Hippocampal formation (tissue), 2 donors: ENCODE measurements at regions not wholly inside any gene's neighbourhood (a gene's known extent, or its start where the extent isn't known, plus 50 kb on each side); places are given as distances from the start of the nearest gene placed in this dataset.

ENCODE experiments used
- DNase-seq, 2 donors: peaks; one replicate each; lab custom pipeline; 2025; lab: John Stamatoyannopoulos, UW

DNA sequence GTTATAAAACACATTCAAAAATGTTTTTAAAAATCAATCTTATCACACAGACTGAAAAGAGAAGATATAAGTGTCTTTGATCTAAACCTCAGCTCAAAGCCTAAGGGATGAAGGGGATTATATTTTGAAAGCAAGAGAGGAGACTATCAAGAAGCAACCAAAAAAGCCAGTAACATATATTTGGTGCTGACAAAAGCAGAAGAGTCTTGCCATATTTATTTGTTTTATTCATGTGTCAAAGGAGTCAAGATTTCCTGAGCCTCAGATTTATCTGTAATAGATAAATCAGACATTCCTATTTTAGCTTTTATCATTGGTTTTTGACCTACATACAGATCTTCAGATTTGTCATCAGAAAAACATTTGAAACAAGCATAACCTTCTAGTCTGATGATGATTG lies 798.6 kb upstream of the PCDH9 start:
- no peak for DNase-seq

DNA sequence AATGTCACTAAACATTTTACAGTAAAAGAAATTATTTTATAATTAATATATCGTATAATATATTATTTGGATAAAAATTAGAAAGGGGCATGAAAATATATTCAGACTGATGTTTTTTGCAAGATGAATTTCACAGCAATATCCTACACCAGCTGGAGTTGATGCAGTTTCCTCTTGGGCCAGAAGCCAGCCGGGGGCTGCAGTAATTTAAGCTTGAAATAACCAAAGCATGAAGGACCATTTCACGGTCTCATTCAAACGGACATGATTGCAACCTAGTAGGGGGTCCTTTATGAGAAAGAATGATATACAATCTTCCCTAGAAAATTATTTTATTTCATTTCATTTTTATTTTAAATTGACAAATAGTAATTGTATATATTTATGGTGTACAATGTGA lies 797.2 kb upstream of the PCDH9 start:
- DNase-seq: no peak

DNA sequence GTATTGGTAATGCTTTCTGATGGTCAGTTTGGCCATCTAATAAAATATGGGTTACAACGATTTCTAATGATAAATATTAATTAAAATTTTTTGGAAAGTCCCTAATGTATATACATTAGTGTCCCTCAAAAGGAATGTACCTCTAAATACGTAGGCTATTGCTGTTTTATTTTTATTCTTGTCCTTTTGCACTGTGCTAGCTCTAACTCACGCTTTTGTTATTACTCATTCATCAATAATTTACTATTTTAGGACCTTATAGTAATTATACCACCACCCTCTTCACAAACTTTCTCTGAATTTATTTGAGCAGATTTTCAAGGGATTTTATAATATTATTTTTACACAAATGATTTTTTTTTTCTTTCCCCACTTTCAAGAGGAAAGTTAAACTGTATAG lies 795.9 kb upstream of the PCDH9 start:
- DNase-seq: no peak

DNA sequence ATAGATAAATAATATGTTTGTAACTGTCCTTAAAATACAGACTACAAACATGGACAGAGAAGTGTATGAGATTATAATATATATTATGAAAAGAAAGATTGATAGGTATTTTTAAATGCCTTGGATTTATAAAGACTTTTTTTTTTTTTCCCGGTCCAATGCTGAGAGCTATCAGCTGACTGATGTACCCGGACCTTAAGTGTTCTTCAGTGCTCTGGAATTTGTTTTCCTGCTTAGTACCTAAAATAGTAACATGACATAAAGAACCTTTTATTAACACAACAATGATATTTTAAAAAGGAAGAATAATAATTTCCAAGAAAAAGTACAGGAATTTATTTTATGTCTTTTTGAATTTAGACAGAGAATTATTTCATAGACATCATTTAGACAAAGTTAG lies 795.5 kb upstream of the PCDH9 start:
- DNase-seq: no peak

DNA sequence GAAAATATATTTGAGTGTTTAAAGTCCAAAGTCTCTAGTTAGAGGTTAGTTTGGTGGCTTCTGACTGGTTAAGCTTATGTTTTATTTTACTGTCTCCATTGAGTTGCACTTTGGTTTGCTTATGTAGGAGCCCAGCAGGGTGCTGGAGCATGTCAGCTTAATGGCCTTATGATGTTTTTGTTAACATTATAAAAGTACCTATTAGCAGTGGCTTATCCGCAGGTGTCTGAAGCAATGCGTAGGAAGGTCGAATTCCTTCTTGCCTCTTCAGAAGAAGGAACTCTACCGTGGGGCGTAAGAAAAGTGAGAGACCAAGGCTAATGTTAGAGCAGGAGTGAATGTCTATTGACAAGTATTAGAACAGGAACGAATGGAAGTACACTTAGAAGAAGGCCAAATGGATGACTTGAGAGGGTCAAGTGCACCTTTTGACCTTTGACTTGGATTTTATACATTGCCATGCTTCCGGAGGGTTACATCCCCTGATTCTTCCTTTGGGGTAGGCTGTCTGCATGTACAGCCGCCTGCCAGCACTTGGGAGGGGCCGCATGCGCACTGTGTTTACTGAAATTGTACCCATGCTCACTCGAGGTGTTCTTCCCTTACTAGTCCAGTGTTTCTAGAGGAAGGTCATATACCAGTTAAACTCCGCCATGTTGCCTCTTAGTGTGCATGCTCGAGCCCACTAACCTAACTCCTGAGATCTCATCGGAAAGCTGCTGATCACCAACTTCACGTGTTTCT lies 793.9 kb upstream of the PCDH9 start:
- DNase-seq: no peak

DNA sequence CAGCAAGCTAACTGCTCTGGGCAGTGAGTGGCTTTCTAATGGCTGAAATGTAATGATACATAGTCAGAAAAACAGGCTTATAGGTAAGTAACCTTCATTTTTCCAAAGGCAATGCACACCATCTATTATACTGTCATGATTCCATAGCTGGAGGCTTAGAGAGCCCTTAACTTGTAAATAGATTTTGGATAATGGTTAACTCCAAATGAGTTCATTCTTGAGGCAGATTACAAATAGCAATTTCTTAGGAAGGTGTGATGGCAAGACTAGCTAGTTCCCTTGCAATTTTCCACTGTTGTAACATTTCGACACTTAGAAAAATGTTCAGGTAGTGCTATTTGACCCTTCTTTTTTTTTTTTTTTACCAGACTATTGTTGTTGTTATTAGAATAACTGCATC lies 789.8 kb upstream of the PCDH9 start:
- DNase-seq: no peak

DNA sequence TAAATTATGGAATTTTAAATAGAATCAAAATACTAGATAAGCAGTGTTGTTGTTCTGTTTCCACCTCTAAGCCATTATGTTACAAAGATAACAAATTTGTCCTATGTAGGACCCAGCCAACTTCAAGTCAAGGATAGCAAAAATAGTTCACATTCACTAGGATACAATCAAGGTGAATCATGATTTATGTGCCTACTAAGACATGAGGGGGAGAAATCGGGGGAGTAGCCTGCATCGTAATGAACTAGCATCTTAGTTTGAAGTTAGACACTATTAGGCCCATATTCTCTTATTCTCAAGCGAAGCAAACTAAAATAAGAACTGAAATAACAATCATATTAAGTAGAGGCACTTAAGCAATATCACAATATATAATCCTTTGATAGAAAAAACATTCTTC lies 779.4 kb upstream of the PCDH9 start:
- no peak for DNase-seq

DNA sequence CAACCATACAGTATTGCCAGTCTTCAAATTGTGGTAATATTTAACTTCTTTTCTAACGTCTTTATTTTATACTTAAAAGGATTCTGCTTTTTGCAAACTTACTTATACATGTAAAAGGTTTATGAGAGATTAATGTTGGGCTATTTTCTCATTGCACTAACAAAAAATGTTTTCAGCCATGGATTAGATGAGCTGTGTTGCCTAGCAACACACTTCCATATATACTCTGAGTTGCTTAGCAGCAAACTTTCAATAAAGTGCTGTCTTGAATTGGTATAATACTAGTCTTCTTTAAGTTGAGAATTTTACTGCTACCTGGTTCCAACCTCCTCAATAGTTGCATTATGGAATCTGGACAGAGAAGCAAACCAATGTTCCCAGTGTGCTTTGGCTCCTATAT lies 777.4 kb upstream of the PCDH9 start:
- DNase-seq: no peak

DNA sequence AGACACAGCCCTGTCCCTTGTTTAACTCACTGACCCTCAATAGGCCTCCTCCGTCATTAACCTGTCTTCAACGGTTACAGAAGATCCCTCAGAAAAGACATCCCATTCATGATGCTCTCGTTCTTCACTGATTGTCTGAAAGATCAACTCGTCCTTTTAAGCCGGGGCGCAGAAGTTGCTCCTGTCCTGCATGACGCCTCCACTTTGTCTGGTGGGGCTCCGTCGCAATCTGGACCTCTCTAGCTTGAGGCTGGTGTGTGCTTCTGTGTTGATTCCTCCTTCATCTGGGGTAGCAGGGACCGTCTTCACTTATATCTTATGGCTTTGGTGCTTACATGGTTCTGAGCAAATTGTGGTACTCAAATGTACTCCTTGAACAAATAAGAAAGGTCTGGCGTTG lies 766.0 kb upstream of the PCDH9 start:
- no peak for DNase-seq

DNA sequence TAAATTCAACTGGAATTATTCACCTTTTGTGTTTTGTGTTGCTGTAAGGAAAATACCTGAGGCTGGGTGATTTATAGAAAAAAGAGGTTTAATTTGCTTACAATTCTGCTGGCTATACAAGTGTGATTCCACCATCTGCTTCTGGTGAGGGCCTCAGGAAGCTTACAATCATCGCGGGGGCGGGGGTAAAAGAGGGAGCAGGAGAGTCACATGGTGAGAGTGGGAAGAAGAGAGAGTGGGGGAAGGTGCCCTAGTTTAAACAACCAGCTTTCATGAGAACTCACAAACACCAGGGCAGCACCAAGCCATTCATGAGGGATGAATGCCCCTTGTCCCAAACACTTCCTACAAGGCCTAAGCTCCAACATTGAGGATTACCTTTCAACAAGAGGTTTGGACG lies 760.7 kb upstream of the PCDH9 start:
- DNase-seq: no peak

DNA sequence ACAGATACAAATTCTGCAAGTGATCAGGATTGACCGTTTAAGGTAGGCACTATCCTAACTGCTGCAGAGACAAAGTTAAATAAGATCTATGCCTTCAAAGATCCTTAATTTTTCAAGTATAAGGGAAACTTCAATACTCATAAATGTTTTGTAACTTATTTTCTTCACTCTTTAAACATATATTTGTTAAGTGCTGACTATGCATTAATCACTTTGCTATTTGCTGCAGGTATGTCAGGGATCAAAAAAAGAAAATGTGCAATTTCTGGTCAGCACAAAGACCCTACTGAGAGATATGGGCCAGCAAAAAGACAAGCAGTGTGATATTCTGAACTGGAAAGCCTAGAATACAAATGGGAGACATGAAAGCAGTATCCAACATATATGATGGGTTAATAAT lies 756.1 kb upstream of the PCDH9 start:
- no peak for DNase-seq

DNA sequence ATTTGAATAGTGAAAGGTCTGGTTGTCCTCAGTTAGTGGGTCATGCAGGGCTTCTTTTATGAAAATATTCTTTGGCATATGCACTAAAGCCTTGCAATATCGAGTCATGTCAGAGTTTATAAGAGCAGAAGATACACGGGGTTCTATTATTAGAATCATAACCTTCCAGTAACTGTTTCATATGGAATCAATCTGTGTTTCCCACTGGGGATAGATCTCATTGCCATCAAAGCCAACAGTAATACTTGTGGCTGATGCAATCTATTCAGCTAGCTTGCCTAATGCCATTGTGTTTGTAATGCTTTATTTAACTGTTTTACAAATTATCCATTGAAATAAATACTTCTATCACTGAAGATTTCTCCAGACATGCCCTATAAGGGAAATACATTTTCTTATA lies 746.9 kb upstream of the PCDH9 start:
- DNase-seq: no peak

DNA sequence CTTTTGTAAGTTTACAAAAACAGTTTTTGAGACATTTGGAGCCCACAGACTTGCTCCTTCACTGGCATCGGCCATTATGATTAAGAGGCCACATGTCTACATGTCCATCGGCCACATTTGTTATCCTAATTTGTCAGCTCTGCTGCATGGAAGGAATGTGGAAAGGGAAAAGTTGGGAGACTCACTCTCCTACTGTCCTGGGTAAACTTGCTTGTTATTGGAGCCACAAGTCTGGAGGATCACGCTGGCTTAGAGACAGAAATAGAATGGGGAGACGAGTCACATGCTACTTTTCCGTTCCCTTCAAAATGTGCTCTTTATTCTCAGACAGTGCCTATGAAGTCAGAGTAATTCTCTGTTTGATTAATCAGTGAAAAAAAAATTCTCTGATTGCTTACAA lies 741.2 kb upstream of the PCDH9 start:
- DNase-seq: no peak

DNA sequence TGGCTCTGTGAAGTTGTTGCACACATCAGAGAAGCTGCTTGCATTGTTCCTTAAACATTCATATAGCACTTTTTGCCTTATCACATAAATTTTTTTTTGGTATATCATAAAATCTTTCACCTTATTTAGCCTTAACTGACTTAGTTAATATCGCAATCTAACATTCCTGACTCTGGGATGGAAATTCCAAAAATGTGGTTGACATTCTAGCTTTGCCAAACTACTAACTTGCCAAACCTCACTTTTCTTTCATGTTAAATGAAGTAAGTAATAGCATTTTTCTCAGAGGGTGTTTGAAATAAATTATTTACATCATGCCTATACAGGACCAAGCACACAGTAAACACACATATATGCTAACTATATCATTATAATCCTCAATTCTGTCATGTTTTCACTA lies 736.9 kb upstream of the PCDH9 start:
- no peak for DNase-seq

DNA sequence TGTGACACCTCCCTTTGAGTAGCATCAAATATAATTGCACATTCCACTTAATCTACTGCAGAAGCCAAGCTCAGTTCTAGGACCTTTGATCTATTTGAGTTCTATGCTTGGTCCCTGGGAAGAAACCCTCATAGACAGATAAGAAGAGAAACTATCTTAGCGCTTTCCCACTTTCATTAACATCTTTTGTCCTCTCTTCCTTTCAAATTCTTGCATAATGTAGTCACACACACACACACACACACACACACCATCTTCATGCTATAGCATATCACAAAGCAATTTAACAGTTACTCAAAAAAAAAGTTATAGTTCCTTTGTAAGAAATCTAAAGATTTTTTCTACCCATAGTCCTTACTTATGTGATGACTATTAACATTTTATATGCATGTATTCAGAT lies 735.9 kb upstream of the PCDH9 start:
- DNase-seq: no peak

DNA sequence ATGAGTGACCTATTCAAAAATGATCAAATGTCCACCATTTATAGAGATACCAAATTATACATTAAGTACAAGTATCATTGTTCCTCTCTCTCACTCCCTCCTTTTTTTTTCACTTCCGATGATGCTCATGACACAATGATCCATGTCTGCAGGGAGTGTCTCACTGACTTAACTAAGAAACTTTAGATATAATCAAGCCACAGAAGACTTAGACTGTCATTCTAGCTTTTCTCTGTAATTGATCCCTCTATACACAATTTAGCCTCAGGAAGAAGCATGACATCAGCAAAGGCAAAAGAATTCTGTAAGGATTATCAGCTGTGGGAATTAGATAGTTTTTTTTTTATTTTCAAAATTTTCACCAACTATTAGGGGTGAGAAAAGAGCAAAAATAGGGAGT lies 734.9 kb upstream of the PCDH9 start:
- no peak for DNase-seq

DNA sequence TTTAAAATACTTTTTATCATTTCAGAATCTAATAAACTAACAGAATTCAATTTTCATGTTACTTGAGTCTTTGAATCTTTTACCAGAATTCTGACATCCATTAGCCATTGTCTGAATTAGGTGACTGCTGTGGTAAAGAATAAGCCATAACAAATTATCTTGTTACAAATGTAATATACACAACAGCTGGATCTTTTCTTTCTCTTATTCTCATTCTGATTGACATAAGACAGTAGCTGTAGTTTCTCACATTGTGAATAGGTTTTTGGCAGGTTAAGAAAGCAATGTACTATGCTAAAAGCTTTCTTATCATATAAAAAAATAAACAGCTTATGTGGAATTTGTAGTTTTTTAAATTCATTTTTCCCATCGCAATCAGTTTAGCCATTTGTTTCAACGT lies 734.0 kb upstream of the PCDH9 start:
- DNase-seq: no peak

DNA sequence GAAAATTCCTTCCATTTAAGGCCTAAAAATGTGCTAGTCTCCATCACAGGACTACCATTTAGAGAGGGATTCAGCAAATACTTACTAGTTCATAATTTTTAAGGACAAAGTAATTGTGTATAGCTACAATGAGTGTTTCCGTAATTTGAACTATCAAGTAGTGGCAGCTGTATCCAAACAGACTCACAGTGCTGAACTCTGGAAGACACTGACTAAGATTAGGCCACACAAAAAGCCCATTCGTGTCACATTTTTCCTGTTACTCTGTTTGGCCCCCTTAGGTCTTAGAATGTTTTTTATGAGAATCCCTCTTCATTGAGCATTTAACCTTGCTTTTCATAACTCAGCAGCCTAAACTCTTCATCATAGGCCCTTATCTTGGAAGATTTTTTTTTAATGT lies 731.2 kb upstream of the PCDH9 start:
- no peak for DNase-seq

DNA sequence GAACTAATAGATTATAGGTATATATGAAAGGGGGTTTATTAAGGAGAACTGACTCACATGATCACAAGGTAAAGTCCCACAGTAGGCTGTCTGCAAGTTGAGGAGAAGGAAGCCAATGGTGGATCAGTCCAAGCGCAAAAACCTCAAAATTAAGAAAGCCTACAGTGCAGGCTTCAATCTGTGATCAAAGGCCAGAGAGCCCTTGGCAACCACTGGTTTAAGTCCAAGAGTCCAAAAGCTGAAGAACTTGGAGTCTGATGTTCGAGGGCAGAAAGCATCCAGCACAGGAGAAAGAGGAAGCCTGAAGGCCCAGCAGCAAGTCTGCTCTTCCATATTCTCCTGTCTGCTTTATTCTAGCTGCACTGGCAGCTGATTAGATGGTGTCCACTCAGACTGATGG lies 721.3 kb upstream of the PCDH9 start:
- DNase-seq: no peak

DNA sequence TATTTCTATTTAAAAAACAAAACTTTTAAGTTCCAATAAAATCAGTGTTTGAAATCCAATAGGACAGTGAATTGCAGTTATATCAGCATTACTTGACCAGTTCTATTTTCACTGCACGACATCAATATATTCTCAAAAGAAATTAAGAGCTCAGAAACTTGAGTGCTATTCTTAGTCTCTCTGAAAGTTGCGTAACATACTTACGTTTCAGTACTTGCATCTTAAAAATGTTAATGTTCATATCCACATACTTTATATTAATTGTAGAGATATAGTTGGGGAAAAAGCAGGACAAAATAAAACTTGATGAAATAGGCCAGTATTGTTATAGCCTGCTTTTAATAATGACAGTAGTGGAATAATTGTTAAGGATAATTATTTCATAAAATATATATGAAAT lies 720.5 kb upstream of the PCDH9 start:
- DNase-seq: no peak

DNA sequence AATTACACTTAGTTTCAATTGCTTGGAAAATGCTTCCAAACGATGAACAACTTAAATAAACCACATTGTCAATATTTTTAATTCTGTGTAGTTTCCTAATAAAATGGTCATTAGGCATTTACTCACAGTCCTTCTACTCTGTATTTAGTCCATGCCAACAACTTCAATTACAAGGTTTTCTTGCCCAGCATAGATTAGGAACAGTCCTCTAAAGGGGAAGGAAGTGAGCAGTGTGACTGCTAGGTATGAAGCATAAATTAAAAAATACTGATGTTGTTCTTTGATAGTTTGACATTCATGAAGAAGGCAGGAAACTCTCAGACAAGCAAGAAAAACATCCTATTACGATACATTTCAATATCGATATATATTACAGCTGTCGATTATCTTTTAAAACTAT lies 716.0 kb upstream of the PCDH9 start:
- DNase-seq: no peak

DNA sequence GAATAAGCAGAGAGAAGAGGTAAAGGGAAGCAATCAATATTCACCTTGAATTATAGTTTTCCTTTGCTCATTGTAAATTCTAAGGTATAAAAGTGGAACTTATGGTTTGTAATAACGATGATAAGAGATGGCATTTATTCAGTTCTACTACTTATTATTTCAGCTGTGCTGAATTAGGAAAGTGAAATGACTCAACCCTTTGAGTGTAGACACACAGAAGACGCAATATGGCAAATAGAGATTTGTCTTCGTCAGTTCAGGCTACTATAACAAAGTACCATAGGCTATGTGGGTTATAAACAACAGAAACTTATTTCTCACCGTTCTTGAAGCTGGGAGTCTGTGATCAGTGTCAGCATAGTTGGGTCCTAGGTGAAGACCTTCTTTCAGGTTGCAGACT lies 713.0 kb upstream of the PCDH9 start:
- DNase-seq: no peak

DNA sequence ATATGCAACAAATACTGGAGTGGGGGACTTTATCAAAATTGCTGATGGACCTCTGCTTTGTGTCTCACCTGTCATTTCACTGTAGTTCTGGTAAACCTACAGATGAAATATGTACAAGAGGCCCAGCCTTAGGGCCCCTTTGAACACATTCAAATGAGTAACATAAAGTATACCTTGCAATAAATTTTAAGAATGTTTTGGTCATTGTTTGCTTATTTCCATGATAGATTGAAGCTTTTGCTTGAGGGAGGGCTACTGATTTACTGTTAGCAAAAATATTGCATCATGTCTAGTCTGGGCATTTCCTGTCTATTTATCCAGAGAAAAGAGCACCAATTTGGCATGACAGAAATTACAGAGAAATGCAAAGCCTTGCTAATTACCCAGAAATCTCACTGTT lies 705.5 kb upstream of the PCDH9 start:
- DNase-seq: no peak

DNA sequence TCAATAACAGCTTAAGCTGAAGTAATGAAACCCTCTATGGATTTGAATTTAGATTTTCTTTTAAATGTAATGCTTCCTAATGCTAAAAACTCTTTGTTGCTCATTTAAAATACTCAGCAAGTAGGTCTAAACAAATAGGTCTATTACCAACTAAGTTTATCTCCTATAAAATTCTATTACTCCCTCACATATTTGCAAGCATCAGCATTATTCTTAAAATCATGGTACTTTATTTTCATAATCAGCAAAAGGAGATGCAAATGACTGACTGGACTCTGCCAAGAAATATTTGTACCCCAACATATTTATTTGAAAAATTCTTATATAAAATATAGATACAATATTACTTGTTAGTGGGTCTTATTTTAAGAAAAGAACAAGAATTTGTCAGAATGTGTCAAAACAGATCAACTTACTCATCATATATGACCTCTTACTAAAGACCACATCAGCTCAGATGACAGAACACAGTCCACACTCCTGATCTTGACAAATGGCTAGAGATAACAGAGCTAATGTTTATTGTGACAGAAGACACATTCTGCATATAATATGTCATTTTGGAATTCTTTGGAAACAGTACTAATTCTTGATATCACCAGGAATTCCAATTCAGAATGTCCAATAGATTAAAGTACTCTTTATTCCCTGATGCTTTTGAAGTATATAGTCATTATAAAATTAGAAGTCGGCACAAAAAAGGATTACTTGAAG lies 704.6 kb upstream of the PCDH9 start:
- DNase-seq: no peak
